DMS 273 (cell line): ENCODE measurements at regions not wholly inside any gene's neighbourhood (a gene's known extent, or its start where the extent isn't known, plus 50 kb on each side); places are given as distances from the start of the nearest gene placed in this dataset.

Experiments
- DNase-seq: peaks from one replicate; lab custom pipeline; 2025; ENCODE audit not compliant: unreplicated experiment; lab: John Stamatoyannopoulos, UW

- no peak for DNase-seq
These were observed 64.4 kb upstream of the HRH1 start for GRCh38 chr3:11089931-11090330.

GRCh38 chr3:11090551-11090950, 63.7 kb upstream of the HRH1 start:
- no peak for DNase-seq

- DNase-seq: no peak
These were observed 63.2 kb upstream of the HRH1 start for GRCh38 chr3:11091088-11091590.

- DNase-seq: no peak
These were observed 62.5 kb upstream of the HRH1 start for GRCh38 chr3:11091791-11092190.

GRCh38 chr3:11093823-11094340, 60.4 kb upstream of the HRH1 start:
- no peak for DNase-seq

GRCh38 chr3:11095932-11096265, 58.4 kb upstream of the HRH1 start:
- peak; percentile 30 for DNase-seq

- peak; percentile 73 for DNase-seq
These were observed 57.8 kb upstream of the HRH1 start for GRCh38 chr3:11096266-11097139.

GRCh38 chr3:11099306-11099705, 55.0 kb upstream of the HRH1 start:
- no peak for DNase-seq
